Renal cortical epithelial cell (primary cell): ENCODE measurements at regions not wholly inside any gene's neighbourhood (a gene's known extent, or its start where the extent isn't known, plus 50 kb on each side); places are given as distances from the start of the nearest gene placed in this dataset.

Experiments
- DNase-seq: peaks from one replicate; pipeline ENCODE4 v3.0.0-alpha.2; 2011; ENCODE audit warnings: low read depth

GRCh38 chr4:157964463-157964862 is 208.4 kb downstream of the GASK1B start:
- DNase-seq = no peak

GRCh38 chr4:157961229-157961990 is 211.4 kb downstream of the GASK1B start:
- no peak for DNase-seq

- DNase-seq = no peak
Observed at GRCh38 chr4:157957905-157958304, 214.9 kb downstream of the GASK1B start.

GRCh38 chr4:157942017-157942416 is 230.8 kb downstream of the GASK1B start:
- no peak for DNase-seq

- peak; percentile 26 for DNase-seq
Observed at GRCh38 chr4:157934151-157934550, 238.7 kb downstream of the GASK1B start.

- DNase-seq = no peak
Observed at GRCh38 chr4:157932936-157933335, 239.9 kb downstream of the GASK1B start.

GRCh38 chr4:157929486-157929885 is 243.3 kb downstream of the GASK1B start:
- no peak for DNase-seq

GRCh38 chr4:157918036-157918832 is 254.6 kb downstream of the GASK1B start:
- DNase-seq = peak; percentile 85

- DNase-seq = no peak
Observed at GRCh38 chr4:157912212-157912611, 260.6 kb downstream of the GASK1B start.

- no peak for DNase-seq
Observed at GRCh38 chr4:157911662-157912061, 261.2 kb downstream of the GASK1B start.

GRCh38 chr4:157908691-157909090 is 264.1 kb downstream of the GASK1B start:
- no peak for DNase-seq

- DNase-seq = no peak
Observed at GRCh38 chr4:157908031-157908430, 264.8 kb downstream of the GASK1B start.

- no peak for DNase-seq
Observed at GRCh38 chr4:157907226-157907946, 265.4 kb downstream of the GASK1B start.

- peak; percentile 66 for DNase-seq
Observed at GRCh38 chr4:157898836-157899605, 273.8 kb downstream of the GASK1B start.

- no peak for DNase-seq
Observed at GRCh38 chr4:157897855-157898370, 274.9 kb downstream of the GASK1B start.

GRCh38 chr4:157896726-157897125 is 276.1 kb downstream of the GASK1B start:
- no peak for DNase-seq

- no peak for DNase-seq
Observed at GRCh38 chr4:157895205-157895604, 277.6 kb downstream of the GASK1B start.

- no peak for DNase-seq
Observed at GRCh38 chr4:157889788-157890187, 283.0 kb downstream of the GASK1B start.

GRCh38 chr4:157888281-157888680 is 284.5 kb downstream of the GASK1B start:
- no peak for DNase-seq

- DNase-seq = no peak
Observed at GRCh38 chr4:157887316-157887715, 285.5 kb downstream of the GASK1B start.

- DNase-seq = no peak
Observed at GRCh38 chr4:157886645-157887044, 286.2 kb downstream of the GASK1B start.
